GM18508 (cell line): ENCODE measurements at regions not wholly inside any gene's neighbourhood (a gene's known extent, or its start where the extent isn't known, plus 50 kb on each side); places are given as distances from the start of the nearest gene placed in this dataset.

Experiments used
- ATAC-seq: cut with Tn5 transposase; IDR thresholded peaks from one replicate; pipeline ENCODE4 v1.9.1; 2021; ENCODE audit warnings: moderate number of reproducible peaks; ENCODE audit not compliant: insufficient read depth, unreplicated experiment

GRCh38 chr10:123398756-123399155, 244.6 kb downstream of the BUB3 start:
- ATAC-seq = no peak

- ATAC-seq = no peak
These were observed 245.2 kb downstream of the BUB3 start for GRCh38 chr10:123399276-123399839.

GRCh38 chr10:123402021-123402420, 247.8 kb downstream of the BUB3 start:
- ATAC-seq = no peak

GRCh38 chr10:123402656-123403055, 248.5 kb downstream of the BUB3 start:
- peak; percentile 73 for ATAC-seq

- no peak for ATAC-seq
These were observed 250.2 kb downstream of the BUB3 start for GRCh38 chr10:123404357-123404756.

- ATAC-seq = no peak
These were observed 254.5 kb downstream of the BUB3 start for GRCh38 chr10:123408660-123409059.

- no peak for ATAC-seq
These were observed 255.2 kb downstream of the BUB3 start for GRCh38 chr10:123409426-123409825.

GRCh38 chr10:123409884-123410283, 255.7 kb downstream of the BUB3 start:
- no peak for ATAC-seq

GRCh38 chr10:123413353-123413752, 252.8 kb upstream of the GPR26 start:
- ATAC-seq = no peak

GRCh38 chr10:123415523-123415922, 250.6 kb upstream of the GPR26 start:
- no peak for ATAC-seq

- no peak for ATAC-seq
These were observed 248.7 kb upstream of the GPR26 start for GRCh38 chr10:123417414-123417813.

- ATAC-seq = no peak
These were observed 244.7 kb upstream of the GPR26 start for GRCh38 chr10:123421461-123421860.

GRCh38 chr10:123422261-123422660, 243.9 kb upstream of the GPR26 start:
- no peak for ATAC-seq

GRCh38 chr10:123424537-123424936, 241.6 kb upstream of the GPR26 start:
- no peak for ATAC-seq

- no peak for ATAC-seq
These were observed 240.5 kb upstream of the GPR26 start for GRCh38 chr10:123425680-123426079.

GRCh38 chr10:123427165-123427786, 238.9 kb upstream of the GPR26 start:
- ATAC-seq = no peak

GRCh38 chr10:123428391-123428790, 237.8 kb upstream of the GPR26 start:
- no peak for ATAC-seq

- ATAC-seq = no peak
These were observed 236.4 kb upstream of the GPR26 start for GRCh38 chr10:123429706-123430221.

- no peak for ATAC-seq
These were observed 232.6 kb upstream of the GPR26 start for GRCh38 chr10:123433539-123433938.

GRCh38 chr10:123434435-123435039, 231.6 kb upstream of the GPR26 start:
- no peak for ATAC-seq

- peak; percentile 86 for ATAC-seq
These were observed 223.3 kb upstream of the GPR26 start for GRCh38 chr10:123442901-123443300.

GRCh38 chr10:123443924-123444323, 222.2 kb upstream of the GPR26 start:
- ATAC-seq = no peak
